ENCODE measurements at regions not wholly inside any gene's neighbourhood (a gene's known extent, or its start where the extent isn't known, plus 50 kb on each side); places are given as distances from the start of the nearest gene placed in this dataset.

- TF ChIP-seq TAF1 (IDR thresholded peaks at IDR 0.05; ENCODE audit: borderline replicate concordance, low read depth, low read length), result no peak
- no peak for TF ChIP-seq POLR2AphosphoS5 (IDR thresholded peaks at IDR 0.05; ENCODE audit: low read length)
- no peak for TF ChIP-seq BACH1 (IDR thresholded peaks at IDR 0.05; ENCODE audit: borderline replicate concordance)
- no peak for TF ChIP-seq SREBF1 (IDR thresholded peaks at IDR 0.05; ENCODE audit: low read length)
- TF ChIP-seq NR2C2 (IDR thresholded peaks at IDR 0.05; ENCODE audit: borderline replicate concordance, control insufficient read depth, insufficient read length, low read depth), result no peak
- TF ChIP-seq RFX5 (IDR thresholded peaks at IDR 0.05; ENCODE audit: low read depth, low read length), result no peak
- no peak for TF ChIP-seq HSF1 (IDR thresholded peaks at IDR 0.05; ENCODE audit: low read depth, low read length)
- no peak for TF ChIP-seq SIN3A (IDR thresholded peaks at IDR 0.05; ENCODE audit: low read depth, low read length)
- TF ChIP-seq CTCF (IDR thresholded peaks at IDR 0.05 in 2 of 3, conservative IDR thresholded peaks at IDR 0.05 in 1 of 3; ENCODE audit: control insufficient read depth in 2 of 3, extremely low read depth in 1 of 3, insufficient read depth in 1 of 3, low read depth in 3 of 3, low read length in 3 of 3), result no peak
- TF ChIP-seq BCL11A (IDR thresholded peaks at IDR 0.05; ENCODE audit: low read depth, low read length), result no peak
- no peak for TF ChIP-seq TCF7 (IDR thresholded peaks at IDR 0.05; ENCODE audit: borderline replicate concordance)
- TF ChIP-seq HDAC2 (IDR thresholded peaks at IDR 0.05), result no peak
- TF ChIP-seq EZH2 (IDR thresholded peaks at IDR 0.05; ENCODE audit: borderline replicate concordance, control insufficient read depth, low read depth, low read length), result no peak
These were observed 203.3 kb upstream of the HS3ST4 start for GRCh38 chr16:25488435-25488834.

Data from GM12878 (cell line).